ENCODE measurements at regions not wholly inside any gene's neighbourhood (a gene's known extent, or its start where the extent isn't known, plus 50 kb on each side); places are given as distances from the start of the nearest gene placed in this dataset.

- Mint-ChIP-seq H3K27ac (no peak overlapping the region), H3K9me3 (no peaks in the 10 kb centered on the region), H3K4me3 (no peak overlapping the region), H3K4me1 (ENCODE audit: low read depth) (peaks cover 22% of the 10 kb centered on the region), H3K27me3 (no peaks in the 10 kb centered on the region), H3K36me3 (ENCODE audit: low read depth) (no peaks in the 10 kb centered on the region)
These were observed 203.6 kb upstream of the CIBAR2 start for GRCh38 chr16:85315866-85316265.

GRCh38 chr16:85316321-85316919, 204.1 kb upstream of the CIBAR2 start:
- no peaks in the 10 kb centered on the region for H3K9me3 Mint-ChIP-seq
- H3K4me1 Mint-ChIP-seq (ENCODE audit: low read depth): peaks cover 17% of the 10 kb centered on the region
- H3K4me3 Mint-ChIP-seq: no peak overlapping the region
- H3K36me3 Mint-ChIP-seq (ENCODE audit: low read depth): no peaks in the 10 kb centered on the region
- H3K27me3 Mint-ChIP-seq: no peaks in the 10 kb centered on the region
- H3K27ac Mint-ChIP-seq: no peak overlapping the region

- Mint-ChIP-seq H3K4me1 (ENCODE audit: low read depth) (peaks cover 14% of the 10 kb centered on the region), H3K36me3 (ENCODE audit: low read depth) (no peaks in the 10 kb centered on the region), H3K4me3 (no peak overlapping the region), H3K27me3 (no peaks in the 10 kb centered on the region), H3K27ac (no peak overlapping the region), H3K9me3 (no peaks in the 10 kb centered on the region)
These were observed 204.7 kb upstream of the CIBAR2 start for GRCh38 chr16:85316944-85317343.

- Mint-ChIP-seq H3K9me3 (no peaks in the 10 kb centered on the region), H3K27me3 (no peaks in the 10 kb centered on the region), H3K36me3 (ENCODE audit: low read depth) (no peaks in the 10 kb centered on the region), H3K4me3 (no peak overlapping the region), H3K4me1 (ENCODE audit: low read depth) (peaks cover 8% of the 10 kb centered on the region), H3K27ac (no peak overlapping the region)
These were observed 205.4 kb upstream of the CIBAR2 start for GRCh38 chr16:85317704-85318103.

GRCh38 chr16:85319208-85319983, 207.1 kb upstream of the CIBAR2 start:
- Mint-ChIP-seq H3K36me3 (ENCODE audit: low read depth) (no peaks in the 10 kb centered on the region), H3K27ac (no peak overlapping the region), H3K27me3 (no peaks in the 10 kb centered on the region)

GRCh38 chr16:85319984-85320440, 207.7 kb upstream of the CIBAR2 start:
- H3K36me3 Mint-ChIP-seq (ENCODE audit: low read depth): no peaks in the 10 kb centered on the region
- no peak overlapping the region for H3K4me3 Mint-ChIP-seq
- H3K27me3 Mint-ChIP-seq: no peaks in the 10 kb centered on the region
- H3K4me1 Mint-ChIP-seq (ENCODE audit: low read depth): no peaks in the 10 kb centered on the region
- H3K27ac Mint-ChIP-seq: no peak overlapping the region
- H3K9me3 Mint-ChIP-seq: no peaks in the 10 kb centered on the region

More at GRCh38 chr16:85319208-85319983, 207.1 kb upstream of the CIBAR2 start:
- Mint-ChIP-seq H3K9me3 (no peaks in the 10 kb centered on the region), H3K4me1 (ENCODE audit: low read depth) (no peaks in the 10 kb centered on the region), H3K4me3 (no peak overlapping the region)

- Mint-ChIP-seq H3K9me3 (no peaks in the 10 kb centered on the region), H3K27ac (no peak overlapping the region), H3K4me3 (no peak overlapping the region), H3K36me3 (ENCODE audit: low read depth) (no peaks in the 10 kb centered on the region), H3K4me1 (ENCODE audit: low read depth) (no peaks in the 10 kb centered on the region), H3K27me3 (no peaks in the 10 kb centered on the region)
These were observed 208.6 kb upstream of the CIBAR2 start for GRCh38 chr16:85320677-85321385.

- H3K36me3 Mint-ChIP-seq (ENCODE audit: low read depth): no peaks in the 10 kb centered on the region
- H3K4me1 Mint-ChIP-seq (ENCODE audit: low read depth): no peaks in the 10 kb centered on the region
- no peaks in the 10 kb centered on the region for H3K9me3 Mint-ChIP-seq
- no peak overlapping the region for H3K27ac Mint-ChIP-seq
- no peaks in the 10 kb centered on the region for H3K27me3 Mint-ChIP-seq
- H3K4me3 Mint-ChIP-seq: no peak overlapping the region
These were observed 209.4 kb upstream of the CIBAR2 start for GRCh38 chr16:85321509-85322271.

- no peak overlapping the region for H3K27ac Mint-ChIP-seq
These were observed 211.1 kb upstream of the CIBAR2 start for GRCh38 chr16:85323230-85323960.

GRCh38 chr16:85323961-85324253, 211.6 kb upstream of the CIBAR2 start:
- Mint-ChIP-seq H3K36me3 (ENCODE audit: low read depth) (no peaks in the 10 kb centered on the region), H3K9me3 (no peaks in the 10 kb centered on the region), H3K4me3 (no peak overlapping the region), H3K4me1 (ENCODE audit: low read depth) (no peaks in the 10 kb centered on the region), H3K27me3 (no peaks in the 10 kb centered on the region), H3K27ac (no peak overlapping the region)

More at GRCh38 chr16:85323230-85323960, 211.1 kb upstream of the CIBAR2 start:
- Mint-ChIP-seq H3K4me3 (no peak overlapping the region), H3K4me1 (ENCODE audit: low read depth) (no peaks in the 10 kb centered on the region), H3K27me3 (no peaks in the 10 kb centered on the region), H3K9me3 (no peaks in the 10 kb centered on the region), H3K36me3 (ENCODE audit: low read depth) (no peaks in the 10 kb centered on the region)

GRCh38 chr16:85324488-85324887, 212.2 kb upstream of the CIBAR2 start:
- H3K36me3 Mint-ChIP-seq (ENCODE audit: low read depth): no peaks in the 10 kb centered on the region
- no peaks in the 10 kb centered on the region for H3K4me1 Mint-ChIP-seq (ENCODE audit: low read depth)
- H3K4me3 Mint-ChIP-seq: no peak overlapping the region
- H3K9me3 Mint-ChIP-seq: no peaks in the 10 kb centered on the region
- H3K27me3 Mint-ChIP-seq: no peaks in the 10 kb centered on the region
- no peak overlapping the region for H3K27ac Mint-ChIP-seq

GRCh38 chr16:85326113-85326793, 214.0 kb upstream of the CIBAR2 start:
- H3K9me3 Mint-ChIP-seq: no peaks in the 10 kb centered on the region
- H3K36me3 Mint-ChIP-seq (ENCODE audit: low read depth): no peaks in the 10 kb centered on the region
- H3K27me3 Mint-ChIP-seq: peaks cover 8% of the 10 kb centered on the region
- no peak overlapping the region for H3K27ac Mint-ChIP-seq
- no peak overlapping the region for H3K4me3 Mint-ChIP-seq
- H3K4me1 Mint-ChIP-seq (ENCODE audit: low read depth): peaks cover 9% of the 10 kb centered on the region

GRCh38 chr16:85326794-85327181, 214.5 kb upstream of the CIBAR2 start:
- Mint-ChIP-seq H3K36me3 (ENCODE audit: low read depth) (no peaks in the 10 kb centered on the region), H3K9me3 (no peaks in the 10 kb centered on the region), H3K27me3 (peaks cover 8% of the 10 kb centered on the region), H3K4me1 (ENCODE audit: low read depth) (peaks cover 9% of the 10 kb centered on the region), H3K27ac (no peak overlapping the region), H3K4me3 (no peak overlapping the region)

All from stimulated activated naive CD8-positive, alpha-beta T cell treated with anti-CD3 and anti-CD28 coated beads, Interleukin-15, Interleukin-2, amounts not matched to agents 100 ng/mL and 50 ng/mL, for 24 hours (primary cell).